GM13976 (cell line): ENCODE measurements at regions not wholly inside any gene's neighbourhood (a gene's known extent, or its start where the extent isn't known, plus 50 kb on each side); places are given as distances from the start of the nearest gene placed in this dataset.

Experiments used
- DNase-seq: peaks from one replicate; pipeline ENCODE4 v3.0.0; 2012; ENCODE audit warnings: low spot score
- in situ Hi-C: fragments of 300-500 bp; cut with MboI; formaldehyde crosslinking; loops from one replicate; pipeline ENCODE4 v1.12.0; 2022; ENCODE audit warnings: low sequenced_read_pairs, mixed read lengths, inconsistent platforms; ENCODE audit not compliant: unreplicated experiment
- TF ChIP-seq, protein P1 (sequence below): IDR thresholded peaks from 2 replicates; pipeline ENCODE4 v1.5.1; 2012; ENCODE audit warnings: borderline replicate concordance, mild to moderate bottlenecking; ENCODE audit not compliant: insufficient read depth; ENCODE audit errors: extremely low read depth, missing control alignments, control extremely low read depth

GRCh38 chr14:87153391-87153790 lies 839.6 kb downstream of the GALC start:
- TF ChIP-seq, protein P1, sequence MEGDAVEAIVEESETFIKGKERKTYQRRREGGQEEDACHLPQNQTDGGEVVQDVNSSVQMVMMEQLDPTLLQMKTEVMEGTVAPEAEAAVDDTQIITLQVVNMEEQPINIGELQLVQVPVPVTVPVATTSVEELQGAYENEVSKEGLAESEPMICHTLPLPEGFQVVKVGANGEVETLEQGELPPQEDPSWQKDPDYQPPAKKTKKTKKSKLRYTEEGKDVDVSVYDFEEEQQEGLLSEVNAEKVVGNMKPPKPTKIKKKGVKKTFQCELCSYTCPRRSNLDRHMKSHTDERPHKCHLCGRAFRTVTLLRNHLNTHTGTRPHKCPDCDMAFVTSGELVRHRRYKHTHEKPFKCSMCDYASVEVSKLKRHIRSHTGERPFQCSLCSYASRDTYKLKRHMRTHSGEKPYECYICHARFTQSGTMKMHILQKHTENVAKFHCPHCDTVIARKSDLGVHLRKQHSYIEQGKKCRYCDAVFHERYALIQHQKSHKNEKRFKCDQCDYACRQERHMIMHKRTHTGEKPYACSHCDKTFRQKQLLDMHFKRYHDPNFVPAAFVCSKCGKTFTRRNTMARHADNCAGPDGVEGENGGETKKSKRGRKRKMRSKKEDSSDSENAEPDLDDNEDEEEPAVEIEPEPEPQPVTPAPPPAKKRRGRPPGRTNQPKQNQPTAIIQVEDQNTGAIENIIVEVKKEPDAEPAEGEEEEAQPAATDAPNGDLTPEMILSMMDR: no peak
- no peak for DNase-seq
- in situ Hi-C loops: no loop called here

- TF ChIP-seq, protein P1: no peak
- in situ Hi-C loops: no loop called here
- DNase-seq: no peak
These were observed 840.3 kb downstream of the GALC start for GRCh38 chr14:87152693-87153092.

- in situ Hi-C loops: no loop called here
- TF ChIP-seq, protein P1: no peak
- no peak for DNase-seq
These were observed 843.2 kb downstream of the GALC start for GRCh38 chr14:87149583-87150354.

- no peak for DNase-seq
- in situ Hi-C loops: no loop called here
These were observed 844.3 kb downstream of the GALC start for GRCh38 chr14:87148655-87149054.

DNA sequence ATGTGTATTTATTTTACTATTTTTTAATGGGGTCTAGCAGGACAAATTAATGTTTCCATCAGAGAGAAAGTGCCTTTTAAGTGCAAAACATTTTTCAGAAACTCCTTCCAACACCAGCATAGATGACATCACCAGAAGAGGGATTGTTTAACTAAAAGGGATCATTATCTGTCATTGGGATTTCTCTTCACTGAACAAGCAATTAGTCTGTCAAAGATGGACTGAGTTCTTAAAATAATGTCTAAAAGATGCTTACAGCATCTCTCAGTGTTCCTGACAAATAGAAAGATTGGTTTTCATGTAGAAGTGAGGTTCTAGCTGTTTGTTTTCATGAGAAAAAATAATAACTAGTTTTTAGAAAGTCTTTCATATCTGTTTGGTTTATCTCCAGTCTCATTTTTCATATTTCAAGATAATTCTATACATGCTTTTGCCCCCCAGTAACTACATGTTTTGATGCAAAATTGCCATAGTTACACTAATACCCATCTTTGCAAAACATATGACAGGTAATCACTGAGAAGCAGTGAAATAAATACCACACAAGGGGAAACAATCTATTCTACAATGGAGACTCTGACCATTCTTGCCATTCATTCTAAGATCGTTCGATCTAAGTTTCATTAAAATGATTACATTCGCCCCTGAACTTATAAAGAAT lies 850.3 kb downstream of the GALC start:
- in situ Hi-C loops: no loop called here
- no peak for DNase-seq
- TF ChIP-seq, protein P1: no peak

More at GRCh38 chr14:87148655-87149054, 844.3 kb downstream of the GALC start:
- TF ChIP-seq, protein P1: no peak

DNA sequence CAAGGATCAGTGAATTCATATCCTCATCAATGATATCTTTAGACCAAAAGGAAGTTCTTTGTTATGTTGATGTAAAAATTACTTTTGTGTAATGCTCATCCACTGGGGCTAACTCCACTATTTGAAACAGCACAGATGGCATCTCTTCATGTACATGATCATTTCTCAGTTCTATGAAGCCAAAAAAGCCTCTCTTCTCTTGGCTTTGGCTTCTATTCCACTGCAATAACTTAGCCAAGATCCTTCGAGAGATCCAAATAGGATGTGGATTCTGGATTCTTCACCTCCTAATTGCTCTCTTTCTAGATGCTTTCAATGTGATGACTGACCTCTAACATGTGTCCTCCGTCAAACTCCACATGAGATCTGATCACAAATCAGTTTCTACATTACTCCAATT lies 851.2 kb downstream of the GALC start:
- in situ Hi-C loops: no loop called here
- no peak for DNase-seq
- TF ChIP-seq, protein P1: no peak
